22Rv1 (cell line): ENCODE measurements at regions not wholly inside any gene's neighbourhood (a gene's known extent, or its start where the extent isn't known, plus 50 kb on each side); places are given as distances from the start of the nearest gene placed in this dataset.

Experiments used
- ZFX ChIP-seq: fragments of 450-650 bp; IDR thresholded peaks from 2 replicates; pipeline ENCODE4 v1.6.1; 2017; ENCODE audit warnings: antibody characterized with exemption, borderline replicate concordance
- TF ChIP-seq, protein P1 (sequence below): fragments of 450-650 bp; IDR thresholded peaks from 2 replicates; pipeline ENCODE4 v1.5.1; 2017; ENCODE audit warnings: mild to moderate bottlenecking

DNA sequence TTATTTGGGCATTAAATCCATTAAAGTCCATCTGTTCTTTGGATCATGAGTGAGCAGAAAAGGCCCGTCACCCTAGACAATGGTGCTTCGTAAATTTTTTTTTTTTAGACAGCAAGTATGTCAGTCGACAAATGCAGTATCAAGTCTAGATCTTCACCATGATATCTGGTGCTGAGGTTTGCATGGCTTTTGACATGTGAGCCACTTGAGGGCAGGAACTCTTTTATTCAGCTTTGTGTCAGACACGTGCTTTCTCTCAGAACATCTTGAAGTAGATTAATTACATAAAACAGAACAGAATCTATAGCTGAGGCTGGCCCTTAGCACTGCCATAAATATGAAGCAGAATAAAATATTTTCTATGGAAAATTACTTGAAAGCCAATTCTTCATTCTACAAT lies 62.9 kb upstream of the CARD18 start:
- TF ChIP-seq, protein P1, sequence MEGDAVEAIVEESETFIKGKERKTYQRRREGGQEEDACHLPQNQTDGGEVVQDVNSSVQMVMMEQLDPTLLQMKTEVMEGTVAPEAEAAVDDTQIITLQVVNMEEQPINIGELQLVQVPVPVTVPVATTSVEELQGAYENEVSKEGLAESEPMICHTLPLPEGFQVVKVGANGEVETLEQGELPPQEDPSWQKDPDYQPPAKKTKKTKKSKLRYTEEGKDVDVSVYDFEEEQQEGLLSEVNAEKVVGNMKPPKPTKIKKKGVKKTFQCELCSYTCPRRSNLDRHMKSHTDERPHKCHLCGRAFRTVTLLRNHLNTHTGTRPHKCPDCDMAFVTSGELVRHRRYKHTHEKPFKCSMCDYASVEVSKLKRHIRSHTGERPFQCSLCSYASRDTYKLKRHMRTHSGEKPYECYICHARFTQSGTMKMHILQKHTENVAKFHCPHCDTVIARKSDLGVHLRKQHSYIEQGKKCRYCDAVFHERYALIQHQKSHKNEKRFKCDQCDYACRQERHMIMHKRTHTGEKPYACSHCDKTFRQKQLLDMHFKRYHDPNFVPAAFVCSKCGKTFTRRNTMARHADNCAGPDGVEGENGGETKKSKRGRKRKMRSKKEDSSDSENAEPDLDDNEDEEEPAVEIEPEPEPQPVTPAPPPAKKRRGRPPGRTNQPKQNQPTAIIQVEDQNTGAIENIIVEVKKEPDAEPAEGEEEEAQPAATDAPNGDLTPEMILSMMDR, result no peak
- TF ChIP-seq ZFX, result no peak
